Germinal center (tissue), 1 donor: ENCODE measurements at regions not wholly inside any gene's neighbourhood (a gene's known extent, or its start where the extent isn't known, plus 50 kb on each side); places are given as distances from the start of the nearest gene placed in this dataset.

ENCODE experiments used
- DNase-seq: peaks from one replicate; pipeline ENCODE4 v3.0.0; 2012; ENCODE audit warnings: mixed read lengths, low spot score

GRCh38 chr2:58562276-58562675 lies 321.2 kb upstream of the FANCL start:
- no peak for DNase-seq

- no peak for DNase-seq
Measured at GRCh38 chr2:58560531-58560930, 319.4 kb upstream of the FANCL start.

DNA sequence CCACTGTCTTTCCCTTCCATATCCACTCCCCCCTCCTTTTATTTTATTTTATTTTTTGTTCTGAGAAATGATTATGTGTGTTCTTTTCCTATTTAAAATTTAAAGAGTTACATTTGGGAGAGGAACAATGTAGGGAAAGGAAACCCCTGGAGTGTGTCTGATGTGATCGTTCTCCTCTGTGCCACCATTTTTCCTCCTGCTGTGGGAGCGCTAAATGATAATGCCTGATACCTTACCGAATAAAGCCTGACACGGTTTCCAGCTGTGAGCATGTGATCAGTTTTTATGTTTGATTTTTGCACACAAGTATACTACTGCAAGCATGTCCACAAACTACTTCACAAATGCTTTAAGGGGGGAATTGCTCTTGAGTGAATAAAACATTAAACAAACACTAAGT lies 317.8 kb upstream of the FANCL start:
- DNase-seq = no peak

- DNase-seq = no peak
Measured at GRCh38 chr2:58557176-58557575, 316.1 kb upstream of the FANCL start.

DNA sequence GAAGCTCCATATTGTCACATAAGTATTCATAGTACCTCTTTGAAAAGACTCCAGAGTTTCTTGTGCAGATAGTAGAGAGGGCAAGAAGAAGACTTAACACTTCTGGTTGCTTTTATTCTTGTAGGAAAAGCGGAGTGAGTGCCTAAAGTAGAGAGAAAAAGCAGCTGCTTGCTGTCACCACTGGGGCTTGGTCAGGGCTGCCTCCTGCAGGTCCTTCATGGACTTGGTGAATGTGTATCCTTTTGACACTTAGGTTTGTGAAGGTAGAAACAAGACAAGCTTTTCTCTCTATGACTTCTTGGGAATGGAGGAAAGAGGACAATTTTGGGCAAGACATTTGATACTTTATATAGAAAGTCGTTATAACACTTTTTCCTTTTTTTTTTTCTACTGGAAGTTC lies 312.8 kb upstream of the FANCL start:
- DNase-seq = no peak

- no peak for DNase-seq
Measured at GRCh38 chr2:58553522-58553921, 312.4 kb upstream of the FANCL start.

DNA sequence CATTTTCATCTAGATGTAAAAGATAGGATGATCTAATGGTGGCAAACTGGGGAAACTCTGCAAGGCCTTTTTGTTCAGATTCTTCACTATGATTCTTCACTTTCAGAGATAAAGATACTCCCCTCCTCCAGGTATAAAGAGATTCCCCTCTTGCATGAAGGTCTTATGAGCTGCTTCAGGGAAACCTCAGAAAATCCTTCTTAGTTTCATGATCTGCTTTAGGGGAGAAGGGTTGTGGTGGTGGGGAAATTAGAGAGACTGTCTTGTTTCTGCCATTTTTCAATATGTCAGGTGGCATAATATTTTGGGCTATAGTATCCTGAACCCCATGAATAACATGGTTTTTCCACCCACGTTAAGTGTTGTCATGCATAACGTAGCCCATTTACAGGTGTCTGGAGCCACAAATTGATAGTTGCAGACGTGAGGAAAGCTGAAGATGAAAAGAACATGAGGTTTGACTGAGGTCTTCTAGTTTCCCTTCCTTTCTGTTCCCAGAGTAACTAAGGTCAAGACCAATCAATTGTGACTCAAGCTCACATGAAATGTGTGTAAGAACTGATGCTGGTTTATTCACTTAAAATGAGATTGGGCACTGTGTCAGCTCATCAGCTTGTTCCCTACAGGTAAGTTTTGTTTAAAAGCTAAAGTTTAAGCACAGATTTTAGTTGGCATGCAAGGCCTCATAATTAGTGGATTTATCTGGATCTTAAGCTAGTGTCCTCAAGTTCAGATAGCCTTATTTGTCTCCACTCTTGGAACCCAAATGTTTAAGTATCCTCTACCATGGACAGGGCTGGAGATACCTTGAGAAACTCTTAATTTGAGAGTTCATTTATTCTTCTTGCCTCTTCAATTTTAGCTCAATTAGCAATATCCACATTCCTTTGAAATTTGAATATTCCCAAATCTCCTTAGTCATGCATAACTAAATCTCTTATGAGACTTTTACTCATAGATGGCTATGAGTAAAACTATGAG lies 304.5 kb upstream of the FANCL start:
- DNase-seq = no peak

- no peak for DNase-seq
Measured at GRCh38 chr2:58543442-58543841, 302.3 kb upstream of the FANCL start.

- no peak for DNase-seq
Measured at GRCh38 chr2:58541511-58541910, 300.4 kb upstream of the FANCL start.

DNA sequence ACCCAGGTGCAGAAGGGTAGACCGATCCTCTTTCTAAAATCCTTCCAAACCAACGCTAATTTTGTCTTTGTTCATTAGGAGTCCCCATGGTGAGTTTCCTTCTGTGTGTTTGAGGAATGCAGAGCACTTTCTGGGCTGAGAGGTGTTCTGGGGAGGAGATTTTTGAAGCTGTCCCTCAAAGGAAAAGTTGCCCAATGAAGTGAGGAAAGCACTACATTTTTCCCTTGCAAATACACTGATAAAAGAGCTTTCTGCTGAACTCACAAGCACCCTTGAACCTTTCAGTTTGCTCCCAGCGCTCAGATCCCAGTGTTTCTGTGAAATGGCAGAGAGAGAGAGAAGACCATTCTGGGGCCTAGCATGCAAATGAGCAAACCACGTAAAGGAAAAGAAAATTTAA lies 299.6 kb upstream of the FANCL start:
- no peak for DNase-seq

DNA sequence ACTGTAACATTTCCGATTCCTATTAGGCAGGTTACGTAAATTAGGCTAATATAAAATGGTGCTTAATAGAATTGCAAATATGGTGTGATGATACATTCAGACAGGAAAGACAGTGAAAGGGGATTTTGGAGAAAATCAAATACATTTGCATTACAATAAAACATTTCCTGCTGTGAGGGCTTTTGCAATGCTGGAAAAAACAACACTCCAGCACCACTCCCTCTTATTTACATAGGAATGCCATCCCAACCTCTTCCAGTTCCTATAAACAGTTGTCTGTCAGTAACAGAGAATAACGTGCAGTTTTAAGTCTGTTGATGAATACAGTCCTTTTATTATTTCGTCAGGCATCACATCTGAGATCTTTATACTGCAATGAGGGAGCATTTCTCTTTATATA lies 298.8 kb upstream of the FANCL start:
- DNase-seq = no peak

- no peak for DNase-seq
Measured at GRCh38 chr2:58535990-58536389, 294.9 kb upstream of the FANCL start.

DNA sequence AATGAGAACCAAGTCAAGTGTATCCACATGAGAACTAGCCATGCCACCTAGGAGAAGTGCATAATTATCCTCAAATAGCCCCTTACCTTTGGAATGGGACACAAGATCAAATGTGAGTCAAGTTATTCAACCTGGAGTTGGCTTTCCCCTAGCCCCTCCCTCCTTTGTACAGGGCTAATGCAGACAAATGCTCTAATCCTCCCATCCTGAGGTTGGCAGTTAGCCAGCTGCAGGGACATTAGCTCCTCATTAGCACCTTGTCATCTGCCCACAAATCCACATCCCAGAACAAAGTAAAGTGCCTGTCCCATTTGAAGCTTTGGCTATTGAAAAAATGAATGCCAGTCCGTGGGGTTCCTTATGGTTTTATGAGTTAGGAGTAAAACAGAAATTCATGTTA lies 294.1 kb upstream of the FANCL start:
- DNase-seq = no peak

GRCh38 chr2:58533376-58533775 lies 292.3 kb upstream of the FANCL start:
- DNase-seq = no peak

- no peak for DNase-seq
Measured at GRCh38 chr2:58532641-58533040, 291.5 kb upstream of the FANCL start.

- no peak for DNase-seq
Measured at GRCh38 chr2:58527647-58528046, 286.5 kb upstream of the FANCL start.

GRCh38 chr2:58521803-58522554 lies 280.9 kb upstream of the FANCL start:
- DNase-seq = no peak

DNA sequence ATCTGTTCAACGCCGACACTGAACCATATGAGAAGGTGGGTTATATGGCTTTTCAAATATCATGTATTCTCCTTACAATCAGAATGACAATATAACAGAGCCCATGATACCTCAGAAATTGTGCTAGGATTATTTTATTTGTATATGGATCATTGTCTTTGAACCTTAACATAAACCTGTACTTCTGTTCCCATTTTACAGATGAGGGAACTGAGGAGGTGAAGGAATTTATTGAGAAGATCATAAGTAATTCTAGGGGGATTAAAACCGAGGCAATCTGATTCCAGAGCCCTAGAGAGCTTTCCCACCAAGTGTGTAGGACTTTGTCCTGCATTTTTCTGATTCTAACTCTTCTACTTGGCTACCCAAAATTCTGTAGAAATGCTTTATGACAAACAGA lies 279.8 kb upstream of the FANCL start:
- no peak for DNase-seq

DNA sequence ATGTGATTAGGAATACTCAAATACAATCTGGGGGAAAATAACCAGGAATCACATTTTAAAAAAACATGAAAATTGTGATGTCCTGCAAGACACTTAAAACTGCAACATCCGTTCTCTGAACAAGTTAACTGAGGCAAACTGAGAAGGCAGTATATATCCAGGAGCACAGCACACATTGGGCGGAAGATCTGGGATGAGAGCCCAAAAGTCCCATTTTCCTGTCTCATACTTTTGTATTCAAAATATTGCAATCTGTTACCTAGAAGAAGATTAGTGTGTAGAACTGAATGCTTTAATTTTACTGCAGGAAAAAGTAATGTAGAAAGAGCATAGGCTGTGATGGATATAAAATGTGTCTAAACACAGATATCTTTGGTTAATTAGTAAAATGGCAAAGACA lies 276.8 kb upstream of the FANCL start:
- DNase-seq = no peak

GRCh38 chr2:58516695-58517094 lies 275.6 kb upstream of the FANCL start:
- no peak for DNase-seq

- DNase-seq = no peak
Measured at GRCh38 chr2:58515827-58516573, 274.9 kb upstream of the FANCL start.

DNA sequence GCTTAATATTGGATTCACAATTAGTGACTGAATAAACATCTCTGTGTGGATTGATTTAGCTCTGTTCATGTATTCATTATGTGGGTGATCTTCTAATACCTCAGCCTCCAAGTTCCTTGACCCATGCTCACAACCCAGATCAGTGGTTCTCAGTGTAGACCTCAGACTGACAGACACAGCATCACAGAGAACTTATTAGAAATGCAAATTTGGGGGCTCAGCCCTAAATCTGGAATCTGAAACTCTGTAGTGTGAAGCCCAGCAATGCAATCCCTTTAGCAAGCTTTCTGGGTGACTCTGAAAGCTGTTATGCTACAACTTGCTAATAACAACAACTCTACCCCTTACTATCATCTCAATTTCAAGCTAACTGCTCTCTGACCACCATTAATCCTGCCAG lies 273.1 kb upstream of the FANCL start:
- no peak for DNase-seq

DNA sequence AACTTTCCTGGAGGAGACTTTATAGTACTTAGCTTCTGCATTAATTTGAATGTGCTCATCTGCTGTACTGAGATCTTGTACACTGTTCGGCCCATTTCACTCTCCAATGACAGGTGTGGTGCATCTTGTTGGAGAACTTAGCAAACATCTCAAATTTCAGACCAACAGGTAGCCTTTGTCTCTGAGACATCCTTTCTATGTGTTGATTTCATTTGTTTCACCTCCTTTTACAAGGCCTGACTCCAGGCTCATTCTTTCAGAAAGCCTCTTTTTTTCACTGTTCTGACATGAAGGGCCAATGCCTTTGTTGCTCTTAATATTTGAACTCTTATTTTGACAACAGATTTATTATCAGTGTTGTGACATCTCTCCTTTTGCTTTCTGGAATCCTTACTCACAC lies 271.8 kb upstream of the FANCL start:
- DNase-seq = no peak
